HCT116 (cell line): ENCODE measurements at regions not wholly inside any gene's neighbourhood (a gene's known extent, or its start where the extent isn't known, plus 50 kb on each side); places are given as distances from the start of the nearest gene placed in this dataset.

Experiments
- ATAC-seq: fragments of 200-7000 bp; cut with Tn5 transposase; 2 replicates; pipeline ENCODE4 v1.9.1; 2020; ENCODE audit warnings: mild to moderate bottlenecking, moderate library complexity
- BruUV-seq: library from RNA; stranded (reverse); fragments of 400-500 nt; replicated peaks from 2 replicates; lab custom pipeline; 2021; lab: Mats Ljungman, UMichigan
- CTCF ChIA-PET: fragments of 300-600 bp; sonication (Branson Sonifier 250); formaldehyde crosslinking; loops from one replicate; lab custom pipeline; 2021; ENCODE audit warnings: antibody characterized with exemption; lab: Charles Lee
- POLR2A ChIA-PET: fragments of 300-600, 350-600 bp; sonication (Branson Sonifier 250); formaldehyde crosslinking; loops from one replicate; lab custom pipeline; 2021; ENCODE audit warnings: antibody characterized with exemption; lab: Charles Lee
- RAD21 ChIA-PET, 2 experiments: fragments of 300-600 bp; sonication (Branson Sonifier 250); formaldehyde crosslinking; loops; one replicate each; lab custom pipeline; 2023; ENCODE audit warnings: low total read pairs in 2 of 2; ENCODE audit not compliant: uncharacterized antibody in 2 of 2, unreplicated experiment in 2 of 2, low non-redundant PET in 1 of 2; lab: Charles Lee
- DNase-seq: peaks from one replicate; pipeline ENCODE4 v3.0.0-alpha.2; 2010; ENCODE audit warnings: low read depth, low spot score
- H2AFZ ChIP-seq: fragments of 200-600 bp; shearing (Covaris generic), sonication (generic); 2 replicates; pipeline ENCODE4 v1.6.1; 2017; ENCODE audit warnings: low read depth, mixed run types, mixed read lengths, antibody characterized with exemption, low read length; ENCODE audit not compliant: poor library complexity, severe bottlenecking
- H3K27ac ChIP-seq: 2 replicates; pipeline ENCODE4 v1.5.1; 2012; ENCODE audit warnings: low read depth, low read length
- H3K27me3 ChIP-seq: fragments of 200-600 bp; sonication (generic); 2 replicates; pipeline ENCODE4 v1.6.1; 2016; ENCODE audit warnings: mixed run types, low read length, mixed read lengths; ENCODE audit not compliant: insufficient read depth
- H3K36me3 ChIP-seq, 2 experiments: fragments of 200-500 bp in 1 of 2; fragments of 200-600 bp in 1 of 2; sonication (Bioruptor generic) in 1 of 2; sonication (generic) in 1 of 2; 2 replicates each; pipeline versions ENCODE4 v1.5.1 to v1.6.1; 2014 to 2016; ENCODE audit warnings: low read length in 2 of 2, inconsistent platforms in 1 of 2, mixed read lengths in 1 of 2, mixed run types in 1 of 2; ENCODE audit not compliant: insufficient read depth in 2 of 2, control insufficient read depth in 1 of 2
- H3K4me1 ChIP-seq, 2 experiments: fragments of 200-600 bp in 1 of 2; sonication (generic) in 1 of 2; 2 replicates each; pipeline versions ENCODE4 v1.5.1 to v1.6.1; 2012 to 2017; ENCODE audit warnings: low read length in 2 of 2, inconsistent platforms in 1 of 2, mild to moderate bottlenecking in 1 of 2, mixed read lengths in 1 of 2, mixed run types in 1 of 2, moderate library complexity in 1 of 2; ENCODE audit not compliant: insufficient read depth in 2 of 2, control insufficient read depth in 1 of 2
- H3K4me2 ChIP-seq: fragments of 200-600 bp; sonication (generic); 2 replicates; pipeline ENCODE4 v1.6.1; 2017; ENCODE audit warnings: mixed run types, low read length, mixed read lengths
- H3K4me3 ChIP-seq, 2 experiments: fragments of 200-600 bp in 1 of 2; sonication (generic) in 1 of 2; replicated peaks in 1 of 2; 2 replicates each; pipeline ENCODE4 v1.5.1; 2011 to 2016; ENCODE audit warnings: low read length in 2 of 2, control low read depth in 1 of 2, low read depth in 1 of 2, mild to moderate bottlenecking in 1 of 2, mixed read lengths in 1 of 2, mixed run types in 1 of 2
- H3K79me2 ChIP-seq: fragments of 200-600 bp; sonication (generic); 2 replicates; pipeline ENCODE4 v1.6.1; 2017; ENCODE audit warnings: mild to moderate bottlenecking, mixed run types, low read length, moderate library complexity, mixed read lengths; ENCODE audit not compliant: insufficient read depth
- H3K9ac ChIP-seq: fragments of 200-600 bp; sonication (generic); 2 replicates; pipeline ENCODE4 v1.6.1; 2016; ENCODE audit warnings: low read length, mixed read lengths
- H3K9me2 ChIP-seq: fragments of 200-600 bp; sonication (generic), shearing (Covaris generic); 2 replicates; pipeline ENCODE4 v1.6.1; 2017; ENCODE audit warnings: mixed run types, mild to moderate bottlenecking, moderate library complexity; ENCODE audit not compliant: insufficient read depth
- H3K9me3 ChIP-seq, 2 experiments: fragments of 200-500 bp in 1 of 2; fragments of 200-600 bp in 1 of 2; sonication (Bioruptor generic) in 1 of 2; sonication (generic) in 1 of 2; 2 replicates each; pipeline ENCODE4 v1.6.1; 2014 to 2017; ENCODE audit warnings: low read length in 2 of 2, mixed read lengths in 2 of 2, inconsistent platforms in 1 of 2, low read depth in 1 of 2, mild to moderate bottlenecking in 1 of 2, mixed run types in 1 of 2, moderate library complexity in 1 of 2; ENCODE audit not compliant: control insufficient read depth in 1 of 2, insufficient read depth in 1 of 2
- H4K20me1 ChIP-seq: fragments of 200-600 bp; sonication (generic), shearing (Covaris generic); 2 replicates; pipeline ENCODE4 v1.6.1; 2017; ENCODE audit warnings: mixed run types, mild to moderate bottlenecking, moderate library complexity; ENCODE audit not compliant: insufficient read depth
- ATF3 ChIP-seq: IDR thresholded peaks from 2 replicates; pipeline ENCODE4 v1.6.1; 2012
- CBX3 ChIP-seq: IDR thresholded peaks from 2 replicates; pipeline ENCODE4 v1.6.1; 2012; ENCODE audit warnings: low read depth
- CEBPB ChIP-seq: IDR thresholded peaks from 2 replicates; pipeline ENCODE4 v1.6.1; 2012; ENCODE audit warnings: low read depth
- ELF1 ChIP-seq: IDR thresholded peaks from 2 replicates; pipeline ENCODE4 v1.6.1; 2012; ENCODE audit warnings: low read depth, borderline replicate concordance
- EZH2 ChIP-seq: fragments of 200-600 bp; sonication (generic); IDR thresholded peaks from 2 replicates; pipeline ENCODE4 v1.6.1; 2017; ENCODE audit warnings: antibody characterized with exemption, mixed run types
- EZH2phosphoT487 ChIP-seq: fragments of 200-600 bp; IDR thresholded peaks from 2 replicates; pipeline ENCODE4 v1.6.1; 2018; ENCODE audit warnings: antibody characterized with exemption, borderline replicate concordance
- FOSL1 ChIP-seq: IDR thresholded peaks from 2 replicates; pipeline ENCODE4 v1.6.1; 2012; ENCODE audit warnings: low read depth
- JUND ChIP-seq: IDR thresholded peaks from 2 replicates; pipeline ENCODE4 v1.6.1; 2012
- POLR2A ChIP-seq: IDR thresholded peaks from 2 replicates; pipeline ENCODE4 v1.7.0; 2011; ENCODE audit warnings: borderline replicate concordance; ENCODE audit not compliant: insufficient read depth, insufficient read length; ENCODE audit errors: extremely low read depth
- POLR2AphosphoS5 ChIP-seq: IDR thresholded peaks from 2 replicates; pipeline ENCODE4 v1.6.1; 2011; ENCODE audit warnings: mild to moderate bottlenecking, low read depth, low read length, moderate library complexity
- RAD21 ChIP-seq: IDR thresholded peaks from 2 replicates; pipeline ENCODE4 v1.6.1; 2012; ENCODE audit warnings: low read depth, mild to moderate bottlenecking
- SIN3A ChIP-seq: IDR thresholded peaks from 2 replicates; pipeline ENCODE4 v1.6.1; 2012; ENCODE audit warnings: low read depth
- SP1 ChIP-seq: IDR thresholded peaks from 2 replicates; pipeline ENCODE4 v1.6.1; 2012; ENCODE audit warnings: low read depth
- TCF7L2 ChIP-seq: IDR thresholded peaks from 2 replicates; pipeline ENCODE4 v1.7.0; 2011; ENCODE audit warnings: borderline replicate concordance, inconsistent platforms; ENCODE audit not compliant: insufficient read depth, insufficient read length; ENCODE audit errors: extremely low read depth
- ZFX ChIP-seq: fragments of 450-650 bp; IDR thresholded peaks from 2 replicates; pipeline ENCODE4 v1.6.1; 2017
- ZNF274 ChIP-seq: fragments of 200-500 bp; sonication (Bioruptor generic); IDR thresholded peaks from 2 replicates; pipeline ENCODE4 v1.6.1; 2014; ENCODE audit warnings: mild to moderate bottlenecking, low read depth, low read length, inconsistent platforms
- intact Hi-C: fragments of 100-400 bp; cut with micrococcal nuclease; formaldehyde crosslinking; loops from 2 replicates; pipeline ENCODE4 v1.10.0; 2022
- TF ChIP-seq, protein P1 (sequence below): IDR thresholded peaks from 2 replicates; pipeline ENCODE4 v1.6.1; 2012
- TF ChIP-seq, protein P2 (sequence below), 3 experiments: fragments of 200-600 bp in 1 of 3; sonication (generic) in 1 of 3; IDR thresholded peaks in 2 of 3; conservative IDR thresholded peaks in 1 of 3; 2 replicates each; pipeline ENCODE4 v1.5.1; 2012 to 2017; ENCODE audit warnings: low read depth in 2 of 3, low read length in 2 of 3, antibody characterized with exemption in 1 of 3, borderline replicate concordance in 1 of 3, control low read depth in 1 of 3, mild to moderate bottlenecking in 1 of 3, mixed read lengths in 1 of 3, mixed run types in 1 of 3, moderate library complexity in 1 of 3; ENCODE audit not compliant: insufficient read depth in 1 of 3
- TF ChIP-seq, protein P3 (sequence below): IDR thresholded peaks from 2 replicates; pipeline ENCODE4 v1.6.1; 2011; ENCODE audit warnings: mild to moderate bottlenecking, low read length, moderate library complexity; ENCODE audit not compliant: insufficient replicate concordance; ENCODE audit errors: extremely low read depth

DNA sequence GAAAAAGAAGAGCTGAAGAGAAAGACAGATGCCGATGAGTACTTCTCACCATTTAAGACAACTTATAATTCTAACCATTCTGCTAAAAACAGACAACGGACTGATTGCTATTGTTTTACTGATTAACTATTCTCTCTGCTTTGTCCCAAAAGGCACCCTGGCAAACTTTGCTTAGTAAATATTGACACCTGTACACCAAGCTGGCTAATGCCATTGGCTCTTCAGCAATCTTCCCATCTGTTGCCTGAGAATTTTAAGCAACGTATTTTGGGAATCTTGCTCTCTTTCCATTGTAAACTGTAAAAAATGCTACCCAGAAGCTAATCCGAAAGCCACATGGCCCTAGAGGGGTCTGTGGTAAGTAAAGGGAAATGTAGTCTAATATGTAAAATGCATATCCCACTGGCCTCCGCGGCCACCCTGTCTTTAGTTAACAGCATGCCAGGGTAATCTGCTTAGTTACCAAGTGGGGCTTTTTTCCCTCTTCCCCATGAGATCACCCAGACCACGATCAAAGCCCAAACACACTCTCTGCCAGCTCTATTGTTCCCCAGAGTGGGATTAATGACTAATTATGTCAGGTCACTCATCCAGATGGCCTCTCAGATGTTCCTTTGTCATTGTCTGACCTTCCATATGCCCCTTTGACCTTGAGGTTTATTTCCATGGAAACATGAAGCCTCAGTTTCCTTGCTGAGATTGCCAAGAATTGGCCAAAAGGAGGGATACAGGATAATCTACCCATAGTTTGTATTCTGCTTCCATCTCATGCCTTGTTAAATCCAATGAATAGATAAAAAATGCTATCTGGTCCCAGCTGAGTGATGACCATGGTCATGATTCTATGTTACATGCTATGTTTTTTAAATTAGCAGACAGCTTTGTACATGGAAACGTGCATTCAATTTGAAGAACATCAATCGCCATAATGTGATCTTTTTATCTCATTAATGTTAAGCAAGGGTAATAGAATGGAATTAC lies 216.4 kb upstream of the MCHR2 start:
- H3K4me1 ChIP-seq: no peaks in the 10 kb centered on the region
- H2AFZ ChIP-seq: no peak overlapping the region
- no TSS peak for BruUV-seq
- H3K27ac ChIP-seq: no peak overlapping the region
- no peak overlapping the region for H3K4me3 ChIP-seq
- ChIA-PET POLR2A (no interaction called here), RAD21 (no interaction called here), CTCF (no interaction called here)
- no peak overlapping the region for H3K4me2 ChIP-seq
- no peak overlapping the region for H3K9ac ChIP-seq
- H3K9me2 ChIP-seq: no peaks in the 10 kb centered on the region
- intact Hi-C loops: no loop called here
- TF ChIP-seq ZFX (no peak), EZH2 (no peak), FOSL1 (no peak), TCF7L2 (no peak), POLR2AphosphoS5 (no peak), ATF3 (no peak), CEBPB (no peak), POLR2A (no peak), SIN3A (no peak), EZH2phosphoT487 (no peak), RAD21 (no peak), CBX3 (no peak), SP1 (no peak), JUND (no peak), ELF1 (no peak), ZNF274 (no peak)
- TF ChIP-seq, protein P1, sequence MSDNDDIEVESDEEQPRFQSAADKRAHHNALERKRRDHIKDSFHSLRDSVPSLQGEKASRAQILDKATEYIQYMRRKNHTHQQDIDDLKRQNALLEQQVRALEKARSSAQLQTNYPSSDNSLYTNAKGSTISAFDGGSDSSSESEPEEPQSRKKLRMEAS: no peak
- TF ChIP-seq, protein P2, sequence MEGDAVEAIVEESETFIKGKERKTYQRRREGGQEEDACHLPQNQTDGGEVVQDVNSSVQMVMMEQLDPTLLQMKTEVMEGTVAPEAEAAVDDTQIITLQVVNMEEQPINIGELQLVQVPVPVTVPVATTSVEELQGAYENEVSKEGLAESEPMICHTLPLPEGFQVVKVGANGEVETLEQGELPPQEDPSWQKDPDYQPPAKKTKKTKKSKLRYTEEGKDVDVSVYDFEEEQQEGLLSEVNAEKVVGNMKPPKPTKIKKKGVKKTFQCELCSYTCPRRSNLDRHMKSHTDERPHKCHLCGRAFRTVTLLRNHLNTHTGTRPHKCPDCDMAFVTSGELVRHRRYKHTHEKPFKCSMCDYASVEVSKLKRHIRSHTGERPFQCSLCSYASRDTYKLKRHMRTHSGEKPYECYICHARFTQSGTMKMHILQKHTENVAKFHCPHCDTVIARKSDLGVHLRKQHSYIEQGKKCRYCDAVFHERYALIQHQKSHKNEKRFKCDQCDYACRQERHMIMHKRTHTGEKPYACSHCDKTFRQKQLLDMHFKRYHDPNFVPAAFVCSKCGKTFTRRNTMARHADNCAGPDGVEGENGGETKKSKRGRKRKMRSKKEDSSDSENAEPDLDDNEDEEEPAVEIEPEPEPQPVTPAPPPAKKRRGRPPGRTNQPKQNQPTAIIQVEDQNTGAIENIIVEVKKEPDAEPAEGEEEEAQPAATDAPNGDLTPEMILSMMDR (IDR thresholded peaks at IDR 0.05 in 2 of 3, conservative IDR thresholded peaks at IDR 0.05 in 1 of 3; ENCODE audit: borderline replicate concordance in 1 of 3, insufficient read depth in 1 of 3, low read depth in 2 of 3, low read length in 2 of 3): no peak
- TF ChIP-seq, protein P3, sequence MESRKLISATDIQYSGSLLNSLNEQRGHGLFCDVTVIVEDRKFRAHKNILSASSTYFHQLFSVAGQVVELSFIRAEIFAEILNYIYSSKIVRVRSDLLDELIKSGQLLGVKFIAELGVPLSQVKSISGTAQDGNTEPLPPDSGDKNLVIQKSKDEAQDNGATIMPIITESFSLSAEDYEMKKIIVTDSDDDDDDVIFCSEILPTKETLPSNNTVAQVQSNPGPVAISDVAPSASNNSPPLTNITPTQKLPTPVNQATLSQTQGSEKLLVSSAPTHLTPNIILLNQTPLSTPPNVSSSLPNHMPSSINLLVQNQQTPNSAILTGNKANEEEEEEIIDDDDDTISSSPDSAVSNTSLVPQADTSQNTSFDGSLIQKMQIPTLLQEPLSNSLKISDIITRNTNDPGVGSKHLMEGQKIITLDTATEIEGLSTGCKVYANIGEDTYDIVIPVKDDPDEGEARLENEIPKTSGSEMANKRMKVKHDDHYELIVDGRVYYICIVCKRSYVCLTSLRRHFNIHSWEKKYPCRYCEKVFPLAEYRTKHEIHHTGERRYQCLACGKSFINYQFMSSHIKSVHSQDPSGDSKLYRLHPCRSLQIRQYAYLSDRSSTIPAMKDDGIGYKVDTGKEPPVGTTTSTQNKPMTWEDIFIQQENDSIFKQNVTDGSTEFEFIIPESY: no peak
- H3K79me2 ChIP-seq: no peaks in the 10 kb centered on the region
- no peaks in the 10 kb centered on the region for H4K20me1 ChIP-seq
- H3K36me3 ChIP-seq: no peaks in the 10 kb centered on the region
- H3K27me3 ChIP-seq: no peaks in the 10 kb centered on the region
- no peaks in the 10 kb centered on the region for H3K9me3 ChIP-seq
- no peak for ATAC-seq
- no peak for DNase-seq
